GM18873 (cell line): ENCODE measurements at regions not wholly inside any gene's neighbourhood (a gene's known extent, or its start where the extent isn't known, plus 50 kb on each side); places are given as distances from the start of the nearest gene placed in this dataset.

Experiments
- ATAC-seq: cut with Tn5 transposase; IDR thresholded peaks from one replicate; pipeline ENCODE4 v1.9.1; 2021; ENCODE audit warnings: mild to moderate bottlenecking, moderate library complexity, moderate number of reproducible peaks; ENCODE audit not compliant: unreplicated experiment, low FRiP score

GRCh38 chr5:120080781-120081180, 383.3 kb upstream of the PRR16 start:
- ATAC-seq = no peak

GRCh38 chr5:120082316-120083068, 381.6 kb upstream of the PRR16 start:
- no peak for ATAC-seq

- no peak for ATAC-seq
Measured at GRCh38 chr5:120083851-120084542, 380.1 kb upstream of the PRR16 start.

GRCh38 chr5:120084543-120084870, 379.6 kb upstream of the PRR16 start:
- ATAC-seq = no peak

GRCh38 chr5:120086081-120086480, 378.0 kb upstream of the PRR16 start:
- ATAC-seq = no peak

- no peak for ATAC-seq
Measured at GRCh38 chr5:120088412-120088811, 375.7 kb upstream of the PRR16 start.

- ATAC-seq = no peak
Measured at GRCh38 chr5:120088836-120089235, 375.3 kb upstream of the PRR16 start.

GRCh38 chr5:120091376-120091948, 372.6 kb upstream of the PRR16 start:
- no peak for ATAC-seq

GRCh38 chr5:120092649-120093048, 371.5 kb upstream of the PRR16 start:
- no peak for ATAC-seq

- ATAC-seq = no peak
Measured at GRCh38 chr5:120093178-120093577, 370.9 kb upstream of the PRR16 start.

- no peak for ATAC-seq
Measured at GRCh38 chr5:120096413-120096812, 367.7 kb upstream of the PRR16 start.

GRCh38 chr5:120098426-120098825, 365.7 kb upstream of the PRR16 start:
- ATAC-seq = no peak

- ATAC-seq = no peak
Measured at GRCh38 chr5:120098902-120099535, 365.1 kb upstream of the PRR16 start.

- ATAC-seq = no peak
Measured at GRCh38 chr5:120101771-120102170, 362.3 kb upstream of the PRR16 start.

- ATAC-seq = no peak
Measured at GRCh38 chr5:120103495-120103894, 360.6 kb upstream of the PRR16 start.

GRCh38 chr5:120106912-120107525, 357.1 kb upstream of the PRR16 start:
- ATAC-seq = no peak

GRCh38 chr5:120108586-120109248, 355.4 kb upstream of the PRR16 start:
- ATAC-seq = no peak

- ATAC-seq = no peak
Measured at GRCh38 chr5:120122703-120123102, 341.4 kb upstream of the PRR16 start.

- no peak for ATAC-seq
Measured at GRCh38 chr5:120124031-120124430, 340.1 kb upstream of the PRR16 start.

- no peak for ATAC-seq
Measured at GRCh38 chr5:120124961-120125360, 339.1 kb upstream of the PRR16 start.
